ENCODE measurements at regions not wholly inside any gene's neighbourhood (a gene's known extent, or its start where the extent isn't known, plus 50 kb on each side); places are given as distances from the start of the nearest gene placed in this dataset.

DNA sequence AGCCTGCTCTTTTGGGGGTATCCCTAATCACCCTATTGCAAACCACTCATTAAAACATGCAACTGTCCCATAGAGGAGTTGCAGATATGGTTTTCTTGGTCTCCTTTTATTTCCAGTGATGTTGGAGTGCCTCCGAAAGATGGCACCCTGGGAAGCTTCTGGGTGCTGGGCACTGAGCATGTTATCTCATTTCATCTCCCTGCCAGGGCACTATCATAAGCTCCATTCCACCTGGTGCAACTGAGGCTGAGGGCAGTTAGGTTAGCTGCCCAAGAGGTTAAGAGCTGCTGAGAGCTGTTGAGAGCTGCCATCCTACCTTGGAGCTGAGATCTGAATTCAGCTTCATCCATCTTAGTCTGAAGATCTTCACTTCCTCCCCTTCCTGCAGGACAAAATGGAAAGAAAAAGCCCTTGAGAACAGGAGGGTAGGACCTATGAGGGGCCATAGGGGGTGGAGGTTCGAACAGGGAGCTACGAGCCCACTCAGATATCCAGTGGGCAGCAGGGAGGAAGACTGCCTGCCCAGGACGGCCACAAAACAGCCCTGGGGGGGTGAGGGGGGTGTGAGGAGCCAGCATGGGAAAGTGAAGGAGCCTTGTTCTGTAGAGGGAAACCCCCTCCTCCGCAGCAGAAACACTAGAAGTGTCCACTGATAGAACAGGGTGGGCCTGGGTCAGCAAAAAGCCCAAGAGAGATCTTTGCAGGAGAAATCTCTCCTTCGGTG is 202.5 kb downstream of the ZFP36L2 start:
- DNase-seq = no peak
- TF ChIP-seq, protein P1, sequence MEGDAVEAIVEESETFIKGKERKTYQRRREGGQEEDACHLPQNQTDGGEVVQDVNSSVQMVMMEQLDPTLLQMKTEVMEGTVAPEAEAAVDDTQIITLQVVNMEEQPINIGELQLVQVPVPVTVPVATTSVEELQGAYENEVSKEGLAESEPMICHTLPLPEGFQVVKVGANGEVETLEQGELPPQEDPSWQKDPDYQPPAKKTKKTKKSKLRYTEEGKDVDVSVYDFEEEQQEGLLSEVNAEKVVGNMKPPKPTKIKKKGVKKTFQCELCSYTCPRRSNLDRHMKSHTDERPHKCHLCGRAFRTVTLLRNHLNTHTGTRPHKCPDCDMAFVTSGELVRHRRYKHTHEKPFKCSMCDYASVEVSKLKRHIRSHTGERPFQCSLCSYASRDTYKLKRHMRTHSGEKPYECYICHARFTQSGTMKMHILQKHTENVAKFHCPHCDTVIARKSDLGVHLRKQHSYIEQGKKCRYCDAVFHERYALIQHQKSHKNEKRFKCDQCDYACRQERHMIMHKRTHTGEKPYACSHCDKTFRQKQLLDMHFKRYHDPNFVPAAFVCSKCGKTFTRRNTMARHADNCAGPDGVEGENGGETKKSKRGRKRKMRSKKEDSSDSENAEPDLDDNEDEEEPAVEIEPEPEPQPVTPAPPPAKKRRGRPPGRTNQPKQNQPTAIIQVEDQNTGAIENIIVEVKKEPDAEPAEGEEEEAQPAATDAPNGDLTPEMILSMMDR (IDR thresholded peaks at IDR 0.05) = no peak
- no peak for TF ChIP-seq POLR2A (IDR thresholded peaks at IDR 0.05)
- intact Hi-C loops (cut with DNase I; ENCODE audit: low total_unique reads) = loop anchor here (5.0 kb wide), 1 partner anchor 198 kb away; no protein-coding TSS in a partner anchor
- H3K4me3 ChIP-seq = no peak overlapping the region
- H3K4me1 ChIP-seq = peaks cover 0 to 6% of the 10 kb centered on the region in 2 donors
- H3K27ac ChIP-seq = peak overlapping the region; percentile 57 to 64
- H3K36me3 ChIP-seq = no peaks in the 10 kb centered on the region
- H3K9me3 ChIP-seq = no peaks in the 10 kb centered on the region
- H3K27me3 ChIP-seq = no peaks in the 10 kb centered on the region

DNA sequence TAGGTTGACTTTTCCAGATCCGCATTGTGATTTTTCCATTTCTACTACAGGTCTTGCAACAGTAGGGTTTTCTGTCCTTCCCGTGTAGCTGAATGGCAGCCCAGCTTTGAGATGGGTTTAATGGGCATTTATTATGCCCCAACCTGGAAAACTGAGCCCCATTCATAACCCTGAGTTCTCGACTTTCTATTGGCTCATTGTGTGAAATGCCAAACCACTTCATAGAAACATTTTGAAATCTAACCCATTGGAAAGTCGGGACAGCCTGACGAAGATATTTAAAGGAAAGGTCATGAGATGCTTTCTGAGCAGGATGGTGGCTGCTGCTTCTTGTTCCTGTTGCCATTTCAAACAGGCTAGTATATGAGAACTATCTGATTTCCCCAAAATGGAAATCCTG is 203.5 kb downstream of the ZFP36L2 start:
- Histone ChIP-seq H3K36me3 (no peaks in the 10 kb centered on the region), H3K27me3 (no peaks in the 10 kb centered on the region), H3K9me3 (no peaks in the 10 kb centered on the region), H3K27ac (no peak overlapping the region), H3K4me1 (peaks cover 0 to 11% of the 10 kb centered on the region in 2 donors), H3K4me3 (no peak overlapping the region)
- no peak for DNase-seq
- TF ChIP-seq POLR2A (IDR thresholded peaks at IDR 0.05) = no peak
- TF ChIP-seq, protein P1 (IDR thresholded peaks at IDR 0.05) = no peak
- intact Hi-C loops (cut with DNase I; ENCODE audit: low total_unique reads) = loop anchor here (5.0 kb wide), 1 partner anchor 199 kb away; no protein-coding TSS in a partner anchor

DNA sequence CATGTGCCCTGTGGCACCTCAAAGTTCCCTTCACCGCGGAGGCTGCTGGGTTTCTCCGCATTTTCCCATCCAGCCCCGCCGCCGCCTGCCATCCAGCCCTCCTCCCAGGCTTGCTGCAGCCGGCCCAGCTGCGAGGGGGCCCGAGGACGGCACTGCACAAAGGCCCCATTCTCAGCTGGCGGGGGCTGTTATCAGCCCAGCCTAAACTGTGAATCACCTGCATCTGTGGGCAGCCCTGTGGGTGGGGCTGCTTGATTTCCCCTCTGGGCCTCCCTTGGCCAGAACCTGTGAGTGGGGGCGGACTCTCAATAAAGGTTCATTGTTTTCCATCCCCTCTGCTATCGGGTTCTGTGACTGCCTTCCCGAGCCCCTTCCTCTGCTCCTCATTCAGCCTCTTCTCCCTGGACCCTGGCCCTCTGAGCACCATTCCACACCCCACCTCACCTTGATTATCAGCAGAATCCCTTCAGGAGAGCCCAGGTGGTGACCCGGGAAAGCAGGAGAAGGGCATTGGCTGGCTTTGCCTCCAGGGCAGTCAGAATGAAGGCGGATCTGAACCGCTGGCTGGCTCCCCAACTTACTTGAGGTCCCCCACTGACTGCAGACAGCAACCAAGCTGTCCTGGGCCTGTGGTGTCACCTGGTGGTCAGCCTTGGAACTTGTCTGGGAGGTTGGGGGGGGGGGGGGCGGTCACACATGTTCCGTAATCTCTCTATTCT is 204.5 kb downstream of the ZFP36L2 start:
- Histone ChIP-seq H3K4me3 (no peak overlapping the region), H3K27me3 (no peaks in the 10 kb centered on the region), H3K9me3 (no peaks in the 10 kb centered on the region), H3K36me3 (no peaks in the 10 kb centered on the region), H3K27ac (no peak overlapping the region), H3K4me1 (peaks cover 0 to 8% of the 10 kb centered on the region in 2 donors)
- DNase-seq = no peak
- intact Hi-C loops (cut with DNase I; ENCODE audit: low total_unique reads) = loop anchor here (5.0 kb wide), 1 partner anchor 200 kb away; no protein-coding TSS in a partner anchor
- TF ChIP-seq POLR2A (IDR thresholded peaks at IDR 0.05) = no peak
- TF ChIP-seq, protein P1 (IDR thresholded peaks at IDR 0.05) = no peak

DNA sequence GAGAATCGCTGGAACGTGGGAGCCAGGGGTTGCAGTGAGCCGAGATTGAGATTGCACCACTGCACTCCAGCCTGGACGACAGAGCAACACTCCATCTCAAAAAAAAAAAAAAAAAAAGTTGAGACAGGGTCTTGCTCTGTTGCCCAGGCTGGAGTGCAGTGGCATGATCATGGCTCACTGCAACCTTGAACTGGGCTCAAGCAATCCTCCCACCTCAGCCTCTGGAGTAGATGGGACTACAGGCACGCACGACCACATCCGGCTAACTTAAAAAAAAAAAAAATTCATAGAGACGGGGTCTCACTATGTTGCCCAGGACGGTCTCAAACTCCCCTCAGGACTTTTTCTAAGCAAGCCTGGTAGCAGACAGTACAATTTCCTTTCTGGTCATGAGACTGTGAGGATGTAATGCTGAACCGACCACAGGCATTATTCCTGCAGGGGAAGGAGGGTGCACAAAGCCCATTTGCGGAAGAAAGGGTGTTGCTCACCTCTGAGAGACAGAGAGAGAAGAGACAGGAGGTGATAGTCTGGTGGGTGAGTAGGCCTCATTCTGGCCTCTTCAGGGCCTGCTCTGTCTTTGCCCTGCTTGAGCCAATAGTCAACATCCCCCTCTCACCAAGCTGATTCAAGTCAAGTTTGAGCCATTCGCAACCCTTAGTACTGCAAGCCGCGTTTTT is 205.3 kb downstream of the ZFP36L2 start:
- intact Hi-C loops (cut with DNase I; ENCODE audit: low total_unique reads) = loop anchor here (5.0 kb wide), 1 partner anchor 201 kb away; no protein-coding TSS in a partner anchor
- H3K27me3 ChIP-seq = no peaks in the 10 kb centered on the region
- no peak for TF ChIP-seq POLR2A (IDR thresholded peaks at IDR 0.05)
- TF ChIP-seq, protein P1 (IDR thresholded peaks at IDR 0.05) = no peak
- H3K36me3 ChIP-seq = no peaks in the 10 kb centered on the region
- no peak overlapping the region for H3K4me3 ChIP-seq
- H3K4me1 ChIP-seq = peaks cover 0 to 6% of the 10 kb centered on the region in 2 donors
- H3K9me3 ChIP-seq = no peaks in the 10 kb centered on the region
- no peak for DNase-seq
- H3K27ac ChIP-seq = no peak overlapping the region
